IMR-90 (cell line): ENCODE measurements at regions not wholly inside any gene's neighbourhood (a gene's known extent, or its start where the extent isn't known, plus 50 kb on each side); places are given as distances from the start of the nearest gene placed in this dataset.

Source experiments
- ATAC-seq: fragments of 200-7000 bp; cut with Tn5 transposase; 2 replicates; pipeline ENCODE4 v1.9.1; 2020; ENCODE audit warnings: low read depth, mild to moderate bottlenecking, moderate library complexity
- BruUV-seq: library from RNA; stranded (reverse); fragments of 400-500 nt; replicated peaks from 2 replicates; lab custom pipeline; 2021; lab: Mats Ljungman, UMichigan
- CTCF ChIA-PET: fragments of 300-600 bp; formaldehyde crosslinking; extraction: SDS; loops from one replicate; lab custom pipeline; 2021; ENCODE audit warnings: antibody characterized with exemption; lab: Yijun Ruan, JAX
- POLR2A ChIA-PET: fragments of 300-600 bp; sonication (Branson Sonifier 250); formaldehyde crosslinking; loops from one replicate; lab custom pipeline; 2022; ENCODE audit warnings: antibody characterized with exemption; ENCODE audit not compliant: unreplicated experiment; lab: Charles Lee
- DNase-seq: peaks from one replicate; pipeline ENCODE4 v3.0.0; 2013
- H2AFZ ChIP-seq: replicated peaks from 2 replicates; pipeline ENCODE3; 2013; ENCODE audit warnings: low read length, mild to moderate bottlenecking; ENCODE audit not compliant: poor library complexity
- H2AK5ac ChIP-seq: 2 replicates; pipeline ENCODE4 v1.6.1; 2013; ENCODE audit warnings: low read depth, low read length, inconsistent platforms
- H2AK9ac ChIP-seq: replicated peaks from 2 replicates; pipeline ENCODE3; 2013; ENCODE audit warnings: mild to moderate bottlenecking, low read depth, low read length, moderate library complexity; ENCODE audit not compliant: poor library complexity
- H2BK120ac ChIP-seq: 2 replicates; pipeline ENCODE4 v1.6.1; 2013; ENCODE audit warnings: low read depth, low read length, inconsistent platforms
- H2BK15ac ChIP-seq: 3 replicates; pipeline ENCODE4 v1.6.1; 2013; ENCODE audit warnings: low read depth, low read length, inconsistent platforms
- H2BK20ac ChIP-seq: 2 replicates; pipeline ENCODE4 v1.6.1; 2013; ENCODE audit warnings: low read depth, mild to moderate bottlenecking, inconsistent platforms, low read length, moderate library complexity
- H2BK5ac ChIP-seq: 2 replicates; pipeline ENCODE4 v1.6.1; 2013; ENCODE audit warnings: mild to moderate bottlenecking, low read depth, low read length, inconsistent platforms; ENCODE audit not compliant: poor library complexity, severe bottlenecking
- H3K14ac ChIP-seq: replicated peaks from 2 replicates; pipeline ENCODE4 v1.6.1; 2013; ENCODE audit warnings: low read depth, low read length, inconsistent platforms
- H3K18ac ChIP-seq: 2 replicates; pipeline ENCODE4 v1.6.1; 2013; ENCODE audit warnings: low read depth, low read length, control low read depth
- H3K23ac ChIP-seq: 2 replicates; pipeline ENCODE4 v1.6.1; 2013; ENCODE audit warnings: low read depth, low read length, inconsistent platforms
- H3K27ac ChIP-seq: 2 replicates; pipeline ENCODE4 v1.5.1; 2013; ENCODE audit warnings: mild to moderate bottlenecking, control low read depth, low read length; ENCODE audit not compliant: insufficient read depth
- H3K27me3 ChIP-seq: 2 replicates; pipeline ENCODE4 v1.6.1; 2013; ENCODE audit warnings: low read length; ENCODE audit not compliant: control insufficient read depth, insufficient read depth
- H3K36me3 ChIP-seq: 2 replicates; pipeline ENCODE4 v1.6.1; 2013; ENCODE audit warnings: low read length, mixed read lengths; ENCODE audit not compliant: control insufficient read depth, insufficient read depth
- H3K4ac ChIP-seq: 2 replicates; pipeline ENCODE4 v1.6.1; 2013; ENCODE audit warnings: low read depth, low read length, inconsistent platforms
- H3K4me1 ChIP-seq: 2 replicates; pipeline ENCODE4 v1.6.1; 2013; ENCODE audit warnings: low read length, mixed read lengths; ENCODE audit not compliant: control insufficient read depth, insufficient read depth
- H3K4me2 ChIP-seq: 2 replicates; pipeline ENCODE4 v1.6.1; 2013; ENCODE audit warnings: low read depth, mild to moderate bottlenecking, control low read depth, low read length, moderate library complexity
- H3K4me3 ChIP-seq: 2 replicates; pipeline ENCODE4 v1.5.1; 2013; ENCODE audit warnings: low read depth, mild to moderate bottlenecking, control low read depth, low read length, moderate library complexity; ENCODE audit not compliant: insufficient read depth
- H3K56ac ChIP-seq: 2 replicates; pipeline ENCODE4 v1.6.1; 2013; ENCODE audit warnings: low read length, inconsistent platforms; ENCODE audit not compliant: insufficient read depth; ENCODE audit errors: extremely low read depth
- H3K79me1 ChIP-seq, 2 experiments: 2 replicates each; pipeline ENCODE4 v1.6.1; 2013; ENCODE audit warnings: low read length in 2 of 2, inconsistent platforms in 1 of 2, low read depth in 1 of 2
- H3K9ac ChIP-seq: 2 replicates; pipeline ENCODE4 v1.6.1; 2013; ENCODE audit warnings: low read depth, low read length, control low read depth
- H3K9me1 ChIP-seq: 2 replicates; pipeline ENCODE4 v1.6.1; 2013; ENCODE audit warnings: low read length, inconsistent platforms; ENCODE audit not compliant: insufficient read depth
- H3K9me3 ChIP-seq: 2 replicates; pipeline ENCODE4 v1.6.1; 2013; ENCODE audit warnings: low read length; ENCODE audit not compliant: control insufficient read depth, insufficient read depth
- H4K20me1 ChIP-seq: 2 replicates; pipeline ENCODE4 v1.6.1; 2013; ENCODE audit warnings: low read length, inconsistent platforms; ENCODE audit not compliant: insufficient read depth
- H4K5ac ChIP-seq: 2 replicates; pipeline ENCODE4 v1.6.1; 2013; ENCODE audit warnings: mild to moderate bottlenecking, low read depth, low read length, control low read depth
- H4K8ac ChIP-seq, 2 experiments: 2 replicates each; pipeline ENCODE4 v1.6.1; 2013; ENCODE audit warnings: low read depth in 2 of 2, low read length in 2 of 2, control low read depth in 1 of 2, inconsistent platforms in 1 of 2
- H4K91ac ChIP-seq: 2 replicates; pipeline ENCODE4 v1.6.1; 2013; ENCODE audit warnings: low read depth, low read length, inconsistent platforms; ENCODE audit not compliant: insufficient read depth
- CEBPB ChIP-seq: IDR thresholded peaks from 2 replicates; pipeline ENCODE4 v1.6.1; 2012; ENCODE audit warnings: low read depth, low read length, improper control_type of control experiment
- CHD1 ChIP-seq: IDR thresholded peaks from 2 replicates; pipeline ENCODE4 v1.6.1; 2012; ENCODE audit warnings: low read depth, low read length, improper control_type of control experiment
- CTCF ChIP-seq: conservative IDR thresholded peaks from 2 replicates; pipeline ENCODE4 v1.5.1; 2012; ENCODE audit warnings: mild to moderate bottlenecking, low read depth, low read length, improper control_type of control experiment
- ELK1 ChIP-seq: fragments of 150-350 bp; IDR thresholded peaks from 2 replicates; pipeline ENCODE4 v1.6.1; 2016; ENCODE audit warnings: low read depth, mild to moderate bottlenecking, low read length, moderate library complexity, borderline replicate concordance
- FOS ChIP-seq: fragments of 150-350 bp; IDR thresholded peaks from 2 replicates; pipeline ENCODE4 v1.6.1; 2016; ENCODE audit warnings: low read depth, low read length
- MAFK ChIP-seq: IDR thresholded peaks from 2 replicates; pipeline ENCODE4 v1.6.1; 2012; ENCODE audit warnings: low read depth, low read length, improper control_type of control experiment
- MAZ ChIP-seq: IDR thresholded peaks from 2 replicates; pipeline ENCODE4 v1.6.1; 2012; ENCODE audit warnings: low read depth, mild to moderate bottlenecking, low read length, improper control_type of control experiment, moderate library complexity, borderline replicate concordance
- RAD21 ChIP-seq: IDR thresholded peaks from 2 replicates; pipeline ENCODE4 v1.6.1; 2012; ENCODE audit warnings: low read length, improper control_type of control experiment
- RCOR1 ChIP-seq: IDR thresholded peaks from 2 replicates; pipeline ENCODE4 v1.6.1; 2012; ENCODE audit warnings: mild to moderate bottlenecking, low read length, improper control_type of control experiment; ENCODE audit not compliant: insufficient replicate concordance
- RFX5 ChIP-seq: IDR thresholded peaks from 2 replicates; pipeline ENCODE4 v1.8.0; 2012; ENCODE audit warnings: low read depth, mild to moderate bottlenecking, low read length, moderate library complexity
- USF2 ChIP-seq: fragments of 150-350 bp; IDR thresholded peaks from 2 replicates; pipeline ENCODE4 v1.6.1; 2017; ENCODE audit warnings: mild to moderate bottlenecking, antibody characterized with exemption, low read length, low read depth
- WGBS, 2 experiments: methylation state at CpG; one replicate each; pipeline versions ENCODE4 v1.1.5 to v1.1.7; 2013; ENCODE audit warnings: missing lambda C conversion rate in 2 of 2; ENCODE audit not compliant: insufficient read length in 1 of 2; ENCODE audit errors: extremely low coverage in 2 of 2; 5-methylcytosine and 5-hydroxymethylcytosine counted together
- dilution Hi-C: fragments of 300-500 bp; cut with HindIII; formaldehyde crosslinking; loops from one replicate; pipeline ENCODE4 v1.14.3; 2018; ENCODE audit warnings: low sequenced_read_pairs; ENCODE audit not compliant: unreplicated experiment
- in situ Hi-C: fragments of 300-500 bp; cut with MboI; formaldehyde crosslinking; loops from 3 replicates; pipeline ENCODE4 v1.14.3; 2019; ENCODE audit warnings: low sequenced_read_pairs, inconsistent platforms, mixed read lengths
- intact Hi-C: fragments of 100-400 bp; cut with micrococcal nuclease; formaldehyde crosslinking; loops from 2 replicates; pipeline ENCODE4 v1.10.0; 2022

DNA sequence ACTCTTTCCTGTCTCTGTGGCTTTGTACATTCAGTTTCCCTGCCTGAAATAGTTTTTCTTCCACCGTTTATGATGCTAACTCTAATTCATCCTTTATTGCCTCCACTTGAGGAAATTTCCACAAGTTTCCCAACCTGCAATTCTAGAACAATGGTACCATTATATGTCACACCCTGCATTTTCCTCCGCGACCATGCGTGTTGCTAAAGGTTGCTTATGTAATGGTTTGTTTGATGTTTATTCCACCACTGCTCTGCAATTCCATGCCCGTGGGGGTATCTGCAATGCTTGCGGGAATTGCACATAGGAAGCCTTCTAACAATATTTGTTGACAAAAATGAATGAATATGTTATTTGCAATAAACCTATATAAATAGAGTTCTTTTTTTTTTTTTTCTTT is 69.5 kb upstream of the ST8SIA6 start:
- peaks cover 7% of the 10 kb centered on the region for H3K4me1 ChIP-seq
- intact Hi-C loops = no loop called here
- BruUV-seq = no TSS peak

More for the DNA sequence above, 69.5 kb upstream of the ST8SIA6 start:
- 0 out of 2 replicates have a peak overlapping the region, but pooled peaks have one; percentile 8 for H2BK120ac ChIP-seq
- no peaks in the 10 kb centered on the region for H3K9me3 ChIP-seq
- no peak overlapping the region for H3K56ac ChIP-seq
- H2BK15ac ChIP-seq = no peak overlapping the region
- no peak overlapping the region for H3K9ac ChIP-seq
- H4K20me1 ChIP-seq = no peaks in the 10 kb centered on the region
- DNase-seq (no peak), ATAC-seq (no peak)
- dilution Hi-C loops (no loop called here), in situ Hi-C loops (no loop called here)
- POLR2A ChIA-PET = no interaction called here
- no peak overlapping the region for H3K27ac ChIP-seq
- 0 out of 2 replicates have a peak, but pooled peaks cover 4% of the 10 kb centered on the region for H3K9me1 ChIP-seq
- CTCF ChIA-PET = no interaction called here
- TF ChIP-seq MAZ (no peak), RCOR1 (no peak), RFX5 (no peak), CTCF (no peak), RAD21 (no peak), USF2 (no peak), FOS (no peak), CEBPB (no peak), MAFK (no peak), ELK1 (no peak), CHD1 (no peak)
- no peak overlapping the region for H3K4me2 ChIP-seq
- no peak overlapping the region for H4K5ac ChIP-seq
- H2AK9ac ChIP-seq = no peak overlapping the region
- H3K27me3 ChIP-seq = no peaks in the 10 kb centered on the region
- H3K4ac ChIP-seq = no peak overlapping the region
- 100% methylated on average over 1 of the region's 6 CpGs; no CpG with 5 or more reads in 1 of the 2 experiments for WGBS, 2 experiments
- H3K14ac ChIP-seq = no peak overlapping the region
- H3K4me3 ChIP-seq = no peak overlapping the region
- no peaks in the 10 kb centered on the region for H3K36me3 ChIP-seq
- no peak overlapping the region for H3K18ac ChIP-seq
- no peak overlapping the region for H2AFZ ChIP-seq
- no peak overlapping the region for H2BK20ac ChIP-seq
- H3K79me1 ChIP-seq = no peaks in the 10 kb centered on the region
- no peak overlapping the region for H4K91ac ChIP-seq
- no peak overlapping the region for H2BK5ac ChIP-seq
- no peak overlapping the region for H2AK5ac ChIP-seq
- H4K8ac ChIP-seq = no peak overlapping the region
- no peak overlapping the region for H3K23ac ChIP-seq
